HG03175 (cell line): ENCODE measurements at regions not wholly inside any gene's neighbourhood (a gene's known extent, or its start where the extent isn't known, plus 50 kb on each side); places are given as distances from the start of the nearest gene placed in this dataset.
A peak's percentile ranks its signal among the peaks of the same experiment; 100 is the strongest.

Experiments used
- ATAC-seq: cut with Tn5 transposase; IDR thresholded peaks from one replicate; pipeline ENCODE4 v1.9.1; 2021; ENCODE audit warnings: mild to moderate bottlenecking, moderate library complexity; ENCODE audit not compliant: unreplicated experiment

DNA sequence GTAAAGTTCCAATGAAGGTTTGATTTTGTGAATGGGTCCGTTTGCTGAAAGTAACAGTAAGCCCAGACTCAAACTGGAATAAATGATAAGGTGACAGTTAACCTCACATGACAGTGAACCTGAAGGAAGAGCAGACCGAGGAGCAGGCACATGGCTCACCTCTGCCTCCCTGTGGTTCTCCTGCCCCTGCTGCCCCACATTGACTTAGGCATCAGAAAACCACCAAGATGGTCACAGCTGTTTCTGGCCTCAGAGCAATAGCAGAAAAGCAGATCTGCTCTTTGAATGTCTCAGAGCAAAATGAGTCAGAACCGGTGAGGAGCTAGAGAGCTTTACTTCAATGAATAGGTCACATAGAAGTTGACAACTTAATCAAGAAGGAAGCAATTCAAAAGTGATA, 487.6 kb downstream of the METTL4 start:
- ATAC-seq: no peak

DNA sequence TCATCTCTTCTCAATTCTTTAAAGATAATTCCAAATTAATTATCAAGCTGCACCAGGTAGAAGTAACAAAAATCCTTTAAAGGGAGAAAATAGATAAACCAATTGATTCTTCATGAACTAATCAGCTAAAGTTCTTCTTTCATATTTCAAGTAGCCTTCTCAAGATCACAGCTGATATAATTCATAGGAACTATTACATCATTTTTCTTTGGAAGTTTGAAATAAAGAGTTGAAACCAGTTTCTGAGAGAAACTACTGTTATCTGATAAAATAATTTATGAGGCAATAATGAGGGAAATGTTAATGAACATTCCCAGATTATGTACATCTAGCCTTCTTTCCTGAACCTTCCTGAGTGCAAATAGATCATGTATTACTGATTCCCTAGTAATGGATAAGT, 484.9 kb downstream of the METTL4 start:
- no peak for ATAC-seq

GRCh38 chr18:2087877-2088673, 483.2 kb downstream of the METTL4 start:
- no peak for ATAC-seq

DNA sequence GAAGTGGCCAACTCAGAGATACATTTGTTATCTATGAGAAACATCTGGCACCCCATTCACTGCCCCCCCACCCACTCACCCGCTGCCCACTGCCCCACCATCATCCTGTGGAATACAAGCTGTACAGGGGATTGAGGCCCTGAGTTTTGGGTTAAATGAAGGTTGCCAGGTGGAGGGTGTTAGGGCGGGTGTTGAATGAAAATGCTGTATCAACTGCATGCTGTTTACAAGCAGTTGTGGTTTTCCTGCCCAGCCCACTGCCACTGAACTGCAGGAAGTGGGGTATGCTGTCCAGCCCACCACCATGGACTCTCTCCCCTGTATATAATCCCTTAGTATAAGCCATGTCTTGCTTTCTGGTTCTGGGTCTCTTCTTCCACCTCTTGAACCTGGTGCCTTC, 481.9 kb downstream of the METTL4 start:
- no peak for ATAC-seq

DNA sequence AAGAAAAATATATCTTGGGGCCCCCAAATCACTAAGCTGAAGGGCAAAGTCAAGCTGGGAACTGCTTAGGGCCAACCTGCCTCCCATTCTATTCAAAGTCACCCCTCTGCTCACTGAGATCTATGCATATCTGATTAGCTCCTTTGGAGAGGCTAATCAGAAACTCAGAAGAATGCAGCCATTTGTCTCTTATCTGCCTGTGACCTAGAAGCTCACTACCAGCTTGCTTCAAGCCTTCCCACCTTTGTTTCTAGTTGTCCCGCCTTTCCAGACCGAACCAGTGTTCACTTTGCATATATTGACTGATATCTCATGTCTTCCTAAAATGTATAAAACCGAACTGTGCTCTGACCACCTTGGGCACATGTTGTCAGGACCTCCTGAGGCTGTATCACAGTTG, 479.4 kb downstream of the METTL4 start:
- ATAC-seq: no peak

GRCh38 chr18:2096551-2096950, 474.8 kb downstream of the METTL4 start:
- no peak for ATAC-seq

GRCh38 chr18:2100694-2101213, 470.6 kb downstream of the METTL4 start:
- no peak for ATAC-seq

GRCh38 chr18:2102022-2102421, 469.3 kb downstream of the METTL4 start:
- ATAC-seq: peak; percentile 82

DNA sequence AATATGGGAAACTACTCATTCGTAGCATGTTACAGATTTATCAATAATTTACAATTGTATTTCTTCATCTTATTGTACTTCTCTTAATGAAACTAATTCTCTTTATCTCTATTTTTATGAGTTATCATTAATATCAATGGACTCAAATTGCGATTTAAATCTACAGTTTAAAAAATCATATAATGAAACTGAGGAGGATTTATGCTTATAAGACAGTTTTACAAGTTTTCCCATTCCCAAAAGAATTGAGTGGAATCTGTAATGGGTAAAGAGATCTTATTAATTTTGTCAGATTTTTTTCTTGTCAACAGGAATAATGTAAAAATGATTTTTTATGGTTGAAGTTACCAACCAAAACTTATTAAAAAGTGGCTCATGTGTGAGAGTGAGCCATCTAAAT, 468.0 kb downstream of the METTL4 start:
- no peak for ATAC-seq

DNA sequence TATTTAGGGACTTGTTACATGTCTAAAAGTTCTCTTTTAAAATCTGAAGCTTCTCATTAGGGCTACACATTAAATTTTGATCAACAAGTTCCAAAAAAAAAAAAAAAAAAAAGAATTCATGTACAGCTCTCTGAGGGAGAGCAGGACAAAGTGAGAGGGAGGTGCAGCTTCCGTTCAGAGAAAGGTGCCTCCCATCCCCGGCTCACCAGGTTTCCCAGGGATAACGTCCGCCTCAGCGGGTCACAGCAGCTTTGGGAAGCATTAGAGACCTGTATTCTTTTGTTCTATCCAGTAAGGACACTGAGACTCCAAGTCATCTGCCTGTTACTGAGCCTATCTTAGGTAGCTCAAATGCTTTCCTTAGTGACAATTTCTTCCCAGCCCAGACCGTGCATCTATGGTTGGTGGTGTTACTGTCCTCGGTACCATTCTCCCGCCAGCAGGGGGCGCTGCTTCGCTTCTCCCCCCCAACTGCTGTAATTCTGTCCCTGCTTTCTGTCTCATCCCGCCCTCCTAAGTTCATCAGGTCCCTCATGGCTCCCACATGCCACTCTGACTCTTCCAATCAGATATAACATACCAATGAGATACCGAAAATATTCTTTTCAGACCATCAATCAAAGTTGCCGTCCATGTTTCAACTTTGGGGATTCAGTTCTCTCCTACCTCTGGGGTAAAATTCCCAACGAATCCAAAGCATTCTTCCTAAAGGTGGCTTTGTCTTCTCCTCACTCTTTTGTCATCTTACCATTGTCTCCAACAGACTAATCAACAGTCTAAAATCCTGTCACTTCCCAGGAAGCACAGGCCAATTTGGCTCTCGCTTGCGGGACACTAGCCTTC, 466.5 kb downstream of the METTL4 start:
- ATAC-seq: peak; percentile 82

- no peak for ATAC-seq
Measured at GRCh38 chr18:2108591-2108990, 462.7 kb downstream of the METTL4 start.

DNA sequence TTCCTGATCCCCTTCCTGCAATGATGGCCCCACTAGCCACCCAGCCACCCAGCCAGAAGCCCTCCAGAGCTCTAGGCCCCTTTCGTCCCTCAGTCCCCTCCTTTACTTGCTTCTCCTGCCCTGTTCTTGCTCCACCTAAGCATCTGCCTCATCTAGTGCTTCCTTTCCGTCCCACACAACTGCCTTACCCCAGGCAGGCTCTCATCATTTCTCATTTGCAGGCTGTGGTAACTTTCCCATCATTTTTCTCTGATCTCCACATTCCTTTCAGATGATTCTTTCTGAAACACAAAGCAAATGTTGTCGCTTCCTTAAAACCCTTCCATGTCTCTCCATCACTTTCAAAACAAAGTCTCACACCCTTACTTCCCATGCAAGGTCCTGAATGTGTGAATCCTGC, 459.8 kb downstream of the METTL4 start:
- ATAC-seq: no peak

GRCh38 chr18:2112435-2113045, 458.8 kb downstream of the METTL4 start:
- no peak for ATAC-seq

- ATAC-seq: no peak
Measured at GRCh38 chr18:2114289-2114688, 457.0 kb downstream of the METTL4 start.

GRCh38 chr18:2114765-2115164, 456.5 kb downstream of the METTL4 start:
- ATAC-seq: no peak

- no peak for ATAC-seq
Measured at GRCh38 chr18:2121224-2121623, 450.1 kb downstream of the METTL4 start.

- no peak for ATAC-seq
Measured at GRCh38 chr18:2123077-2123476, 448.2 kb downstream of the METTL4 start.

- ATAC-seq: no peak
Measured at GRCh38 chr18:2134364-2134763, 436.9 kb downstream of the METTL4 start.

DNA sequence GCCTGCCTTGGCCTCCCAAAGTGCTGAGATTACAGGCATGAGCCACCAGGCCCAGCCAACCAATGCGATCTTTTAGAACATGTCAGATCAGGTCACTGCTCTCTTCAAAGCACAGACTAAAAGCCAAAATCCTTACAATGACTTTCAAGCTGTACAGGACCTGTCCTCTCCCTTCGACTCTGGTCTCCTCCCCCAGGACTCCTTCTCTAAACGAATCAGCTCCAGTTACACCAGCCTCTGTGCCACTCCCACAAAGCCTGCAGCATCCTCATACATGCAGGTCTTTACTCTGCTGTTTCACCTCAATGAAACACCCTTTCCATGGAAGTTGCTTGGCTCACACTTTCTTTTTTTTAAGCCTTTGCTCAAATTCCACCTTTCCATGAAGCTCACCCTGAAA, 436.0 kb downstream of the METTL4 start:
- no peak for ATAC-seq

- no peak for ATAC-seq
Measured at GRCh38 chr18:2138552-2138951, 432.8 kb downstream of the METTL4 start.

GRCh38 chr18:2139691-2140090, 431.6 kb downstream of the METTL4 start:
- ATAC-seq: no peak

GRCh38 chr18:2143636-2144035, 427.7 kb downstream of the METTL4 start:
- no peak for ATAC-seq
